Nucleus accumbens (tissue), 56 donors: ENCODE measurements at regions not wholly inside any gene's neighbourhood (a gene's known extent, or its start where the extent isn't known, plus 50 kb on each side); places are given as distances from the start of the nearest gene placed in this dataset.

Source experiments
- DNase-seq, 56 donors: peaks; one replicate each; lab custom pipeline; 2025; lab: John Stamatoyannopoulos, UW

GRCh38 chr4:14837860-14838259 is 164.4 kb upstream of the CPEB2 start:
- no peak for DNase-seq

DNA sequence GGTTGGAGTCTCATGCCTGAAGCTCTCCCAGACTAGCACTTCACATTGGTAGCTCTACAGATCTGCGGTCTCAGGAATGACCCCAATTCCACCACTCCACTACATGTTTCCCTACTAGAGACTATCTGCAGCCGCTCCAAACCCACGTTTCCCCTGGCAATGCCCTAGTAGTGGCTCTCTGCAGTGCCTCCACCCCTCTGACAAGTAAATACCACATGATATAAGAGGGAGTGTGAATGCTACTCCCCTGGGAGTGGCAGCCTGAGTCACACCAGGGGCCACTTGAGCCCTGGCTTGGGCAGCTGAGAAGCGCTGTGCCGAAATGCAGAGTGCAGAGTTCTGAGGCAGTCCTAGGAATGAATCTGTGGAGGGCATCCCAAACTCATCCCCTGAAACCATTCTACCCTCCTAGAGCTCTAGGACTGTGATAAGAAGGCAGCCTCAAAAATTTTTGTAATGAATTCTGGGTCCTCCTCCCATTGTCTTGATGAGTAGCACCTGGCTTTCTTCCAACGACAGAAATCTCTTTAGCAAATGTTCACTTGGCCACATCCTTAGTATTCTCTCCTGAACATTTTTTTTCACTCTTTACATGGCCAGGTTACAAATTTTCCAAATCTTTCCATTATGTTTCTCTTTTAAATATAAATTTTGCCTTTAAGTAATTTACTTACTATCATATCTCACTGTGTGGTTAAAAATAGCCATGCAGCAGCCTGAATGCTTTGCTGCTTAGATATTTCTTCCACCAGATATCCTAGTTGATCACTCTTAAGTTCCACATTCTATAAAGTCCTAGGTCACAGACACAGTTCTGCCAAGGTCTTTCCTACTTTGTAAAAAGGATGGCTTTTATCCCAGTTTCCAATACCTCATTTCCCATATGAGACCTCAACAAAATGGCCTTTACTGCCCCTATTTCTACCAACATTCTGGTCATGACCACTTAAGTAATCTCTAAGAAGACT is 160.2 kb upstream of the CPEB2 start:
- DNase-seq = no peak

- no peak for DNase-seq
These were observed 159.2 kb upstream of the CPEB2 start for GRCh38 chr4:14842964-14843630.

DNA sequence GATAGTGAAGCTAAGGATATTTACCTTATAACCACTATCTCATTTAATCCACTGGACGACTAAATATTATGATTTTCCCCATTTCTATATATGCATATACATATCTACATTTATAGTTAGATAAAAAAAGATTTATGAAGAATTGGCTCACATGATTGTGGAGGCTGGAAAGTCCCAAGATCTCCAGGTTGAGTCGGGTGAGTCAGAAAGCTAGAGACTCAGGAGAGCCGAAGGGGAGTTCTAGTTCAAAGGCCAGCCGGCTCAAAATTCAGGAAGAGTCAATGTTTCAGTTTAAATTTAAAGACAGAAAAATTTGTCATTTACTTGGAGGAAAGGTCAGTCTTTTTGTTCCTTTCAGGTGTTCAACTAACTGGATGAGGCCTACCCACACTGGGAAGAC is 158.2 kb upstream of the CPEB2 start:
- DNase-seq = no peak

GRCh38 chr4:14848229-14848628 is 154.1 kb upstream of the CPEB2 start:
- DNase-seq = no peak

GRCh38 chr4:14850455-14851097 is 151.7 kb upstream of the CPEB2 start:
- no peak for DNase-seq

DNA sequence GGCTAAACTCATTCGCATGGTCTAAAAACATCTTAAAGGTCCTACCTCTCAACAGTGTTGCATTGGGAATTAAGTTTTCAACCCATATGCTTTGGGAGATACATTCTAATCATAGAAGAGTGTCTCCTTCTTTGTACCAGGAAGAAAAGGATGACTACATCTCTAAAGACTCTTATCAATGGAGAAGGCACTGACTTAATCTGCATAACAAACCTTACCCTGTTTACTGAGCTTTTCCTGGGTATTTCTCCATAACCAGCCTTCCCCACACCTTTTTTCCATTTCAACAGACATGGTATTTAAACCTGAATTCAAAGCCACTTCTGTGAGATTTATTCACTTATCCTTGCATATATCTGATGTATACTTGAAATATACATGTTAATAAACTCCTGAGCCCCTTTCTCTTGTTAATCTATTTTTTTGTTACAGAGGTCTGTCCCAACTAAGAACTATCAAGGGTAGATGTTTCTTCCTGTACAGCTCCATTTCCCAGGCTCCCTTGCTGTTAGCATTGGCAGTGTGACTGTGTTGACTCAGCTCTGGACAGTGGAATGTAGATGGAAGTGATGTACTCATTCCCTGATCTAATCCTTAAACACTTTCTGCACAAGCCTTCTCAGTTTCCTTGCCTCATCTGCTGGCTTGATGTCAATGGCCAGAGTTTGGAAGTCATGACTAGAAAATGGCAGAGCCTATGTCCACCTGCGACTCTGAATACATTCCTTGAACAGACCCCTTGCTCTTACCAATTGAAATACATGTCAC is 148.9 kb upstream of the CPEB2 start:
- DNase-seq = no peak

DNA sequence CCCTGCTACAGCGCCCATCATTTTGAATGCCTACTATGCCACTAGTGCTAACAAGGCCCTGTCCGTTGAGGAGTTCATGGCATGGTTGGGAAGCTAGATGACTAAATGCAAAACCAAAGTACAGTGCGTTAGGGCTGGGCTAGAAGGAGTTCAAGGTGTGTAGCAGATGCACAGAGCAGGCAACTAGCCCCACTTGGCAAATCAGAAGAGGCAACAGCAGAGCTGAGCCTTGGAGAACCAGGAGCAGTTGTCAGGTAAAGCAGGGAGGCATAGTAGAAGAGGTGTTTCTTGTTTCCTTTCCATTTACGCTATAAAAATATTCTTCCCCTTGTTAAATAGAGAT is 146.6 kb upstream of the CPEB2 start:
- no peak for DNase-seq

- no peak for DNase-seq
These were observed 146.0 kb upstream of the CPEB2 start for GRCh38 chr4:14856062-14856933.

- DNase-seq = no peak
These were observed 145.4 kb upstream of the CPEB2 start for GRCh38 chr4:14856934-14857235.

DNA sequence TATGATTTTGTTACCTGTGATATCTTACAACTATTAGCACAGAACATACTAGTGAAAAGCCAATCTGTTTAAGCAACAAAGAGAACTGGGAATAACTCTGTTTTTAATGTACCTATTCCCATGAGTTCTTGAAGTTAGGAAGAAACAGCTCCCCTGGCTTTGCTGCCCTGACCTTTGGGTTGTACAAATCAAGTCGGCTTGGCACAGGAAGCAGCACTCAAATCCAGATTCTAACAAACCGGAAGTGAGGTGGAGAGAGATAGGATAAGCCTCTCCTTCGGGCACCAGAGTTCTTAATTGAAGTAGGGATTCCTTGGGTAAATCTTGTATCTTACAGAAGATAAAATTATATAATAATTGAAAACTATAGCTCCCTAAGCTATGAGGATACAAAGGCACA is 144.8 kb upstream of the CPEB2 start:
- no peak for DNase-seq

GRCh38 chr4:14857981-14858380 is 144.3 kb upstream of the CPEB2 start:
- DNase-seq = no peak

GRCh38 chr4:14862891-14863290 is 139.4 kb upstream of the CPEB2 start:
- DNase-seq = peak in 9 of 56 donors; percentile 8 to 44 (median 12)

- no peak for DNase-seq
These were observed 138.6 kb upstream of the CPEB2 start for GRCh38 chr4:14863418-14864364.

DNA sequence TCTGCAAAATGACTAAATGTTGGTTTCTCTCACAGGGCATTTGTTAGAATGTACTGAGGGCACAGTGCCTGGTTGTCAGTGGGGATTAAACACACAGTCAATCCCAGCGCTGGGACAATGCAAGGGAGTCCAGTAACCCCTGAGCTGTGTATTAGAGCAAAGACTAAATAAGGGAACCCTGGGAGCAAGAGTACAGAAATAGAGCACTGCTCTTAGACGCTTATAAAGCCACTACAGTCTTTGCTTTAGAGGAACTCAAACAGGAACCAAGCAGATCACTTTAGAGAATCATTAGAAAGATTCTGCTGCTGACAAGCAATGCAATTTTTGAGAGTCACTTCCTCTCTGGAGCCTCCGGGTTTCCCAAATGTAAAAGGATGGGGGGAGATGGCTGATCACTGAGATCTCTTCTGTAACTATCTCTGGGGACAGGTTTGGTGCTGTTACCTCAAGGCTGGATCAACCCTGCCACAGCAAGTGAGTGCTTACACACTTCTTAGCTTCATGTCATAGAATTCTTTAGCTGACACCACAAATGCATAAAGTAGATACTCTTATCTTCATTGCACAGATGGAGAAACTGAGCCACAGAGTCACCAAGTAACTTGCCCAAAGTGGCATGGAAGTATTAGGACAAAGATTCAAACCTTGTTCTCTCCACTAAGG is 137.8 kb upstream of the CPEB2 start:
- no peak for DNase-seq

- no peak for DNase-seq
These were observed 137.3 kb upstream of the CPEB2 start for GRCh38 chr4:14865031-14865366.

- no peak for DNase-seq
These were observed 136.5 kb upstream of the CPEB2 start for GRCh38 chr4:14865804-14866203.

DNA sequence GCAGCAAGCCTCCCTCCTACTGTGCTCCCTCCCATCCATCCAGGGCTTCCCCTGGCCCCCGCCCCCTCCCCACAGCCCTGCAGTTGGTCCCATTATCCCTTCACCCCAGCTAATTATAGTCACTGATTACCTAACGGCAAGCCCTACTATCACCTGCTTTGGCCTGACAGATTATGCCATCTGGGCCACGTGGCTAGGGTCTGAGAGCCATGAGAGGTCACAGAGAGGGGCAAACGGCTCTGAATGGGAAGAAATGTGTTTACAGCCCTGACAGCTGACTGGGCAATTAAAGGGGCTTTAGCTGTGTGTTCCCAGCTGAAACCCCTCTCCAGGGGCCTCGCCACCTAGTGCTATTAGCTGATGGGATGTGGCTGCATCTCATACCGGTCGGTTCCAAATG is 134.4 kb upstream of the CPEB2 start:
- DNase-seq = no peak
